T-helper 2 cell treated with Interferon-gamma antibody and Interleukin-4, amounts not matched to agents 5 μg/mL and 100 μg/mL, for 36 hours (primary cell): ENCODE measurements at regions not wholly inside any gene's neighbourhood (a gene's known extent, or its start where the extent isn't known, plus 50 kb on each side); places are given as distances from the start of the nearest gene placed in this dataset.
"Not testable (repeated sequence)": the region's sequence is repeated elsewhere in the genome, so short reads cannot be mapped to it uniquely, and the experiment has no call there.

Experiments used
- DNase-seq: peaks from one replicate; pipeline ENCODE4 v3.0.0; 2021; ENCODE audit warnings: low spot score
- H3K27ac Mint-ChIP-seq: one replicate; pipeline ENCODE4 v1.8.0; 2021; ENCODE audit warnings: mild to moderate bottlenecking, mixed read lengths
- H3K27me3 Mint-ChIP-seq: one replicate; pipeline ENCODE4 v1.8.0; 2021; ENCODE audit warnings: low read depth, mixed read lengths
- H3K36me3 Mint-ChIP-seq: one replicate; pipeline ENCODE4 v1.8.0; 2021; ENCODE audit warnings: low read depth, mixed read lengths
- H3K4me1 Mint-ChIP-seq: one replicate; pipeline ENCODE4 v1.8.0; 2021; ENCODE audit warnings: low read depth, mixed read lengths
- H3K4me3 Mint-ChIP-seq: one replicate; pipeline ENCODE4 v1.8.0; 2022; ENCODE audit warnings: mild to moderate bottlenecking, moderate library complexity, mixed read lengths
- H3K9me3 Mint-ChIP-seq: one replicate; pipeline ENCODE4 v1.8.0; 2021; ENCODE audit warnings: mixed read lengths

- not testable (repeated sequence) for H3K27me3 Mint-ChIP-seq, H3K9me3 Mint-ChIP-seq, H3K4me3 Mint-ChIP-seq, DNase-seq
- H3K27ac Mint-ChIP-seq = peak overlapping the region; percentile 20
- H3K4me1 Mint-ChIP-seq = peaks cover 15% of the 10 kb centered on the region
- H3K36me3 Mint-ChIP-seq = peaks cover 10% of the 10 kb centered on the region
These were observed 173.4 kb downstream of the LAT start for GRCh38 chr16:29158031-29158784.

GRCh38 chr16:29157051-29157923 is 172.4 kb downstream of the LAT start:
- not testable (repeated sequence) for H3K4me3 Mint-ChIP-seq, DNase-seq

GRCh38 chr16:29156511-29156910 is 171.7 kb downstream of the LAT start:
- Mint-ChIP-seq H3K4me3 (no peak overlapping the region), H3K36me3 (peaks cover 10% of the 10 kb centered on the region), H3K9me3 (no peaks in the 10 kb centered on the region), H3K27ac (peak overlapping the region; percentile 17), H3K4me1 (peaks cover 15% of the 10 kb centered on the region), H3K27me3 (no peaks in the 10 kb centered on the region)
- DNase-seq = no peak

More at GRCh38 chr16:29157051-29157923, 172.4 kb downstream of the LAT start:
- Mint-ChIP-seq H3K36me3 (peaks cover 10% of the 10 kb centered on the region), H3K27ac (peak overlapping the region; percentile 82), H3K4me1 (peaks cover 15% of the 10 kb centered on the region)
- H3K27me3 Mint-ChIP-seq, H3K9me3 Mint-ChIP-seq: not testable (repeated sequence)

GRCh38 chr16:29155866-29156200 is 171.0 kb downstream of the LAT start:
- not testable (repeated sequence) for H3K4me3 Mint-ChIP-seq, H3K27ac Mint-ChIP-seq, H3K27me3 Mint-ChIP-seq, H3K9me3 Mint-ChIP-seq, DNase-seq
- Mint-ChIP-seq H3K4me1 (peaks cover 15% of the 10 kb centered on the region), H3K36me3 (peaks cover 10% of the 10 kb centered on the region)

GRCh38 chr16:29155131-29155865 is 170.4 kb downstream of the LAT start:
- not testable (repeated sequence) for DNase-seq, H3K4me3 Mint-ChIP-seq, H3K36me3 Mint-ChIP-seq, H3K9me3 Mint-ChIP-seq, H3K27me3 Mint-ChIP-seq
- Mint-ChIP-seq H3K4me1 (peaks cover 18% of the 10 kb centered on the region), H3K27ac (peak overlapping the region; percentile 62)

- Mint-ChIP-seq H3K9me3 (no peaks in the 10 kb centered on the region), H3K36me3 (peaks cover 4% of the 10 kb centered on the region), H3K27ac (peak overlapping the region; percentile 62)
These were observed 169.8 kb downstream of the LAT start for GRCh38 chr16:29154676-29155121.

GRCh38 chr16:29154088-29154487 is 169.2 kb downstream of the LAT start:
- H3K9me3 Mint-ChIP-seq = no peaks in the 10 kb centered on the region
- no peaks in the 10 kb centered on the region for H3K27me3 Mint-ChIP-seq
- no peak for DNase-seq
- no peak overlapping the region for H3K4me3 Mint-ChIP-seq
- H3K36me3 Mint-ChIP-seq = peaks cover 6% of the 10 kb centered on the region
- H3K4me1 Mint-ChIP-seq = peaks cover 30% of the 10 kb centered on the region
- no peak overlapping the region for H3K27ac Mint-ChIP-seq

More at GRCh38 chr16:29154676-29155121, 169.8 kb downstream of the LAT start:
- no peak overlapping the region for H3K4me3 Mint-ChIP-seq
- H3K27me3 Mint-ChIP-seq = no peaks in the 10 kb centered on the region
- no peak for DNase-seq
- peaks cover 24% of the 10 kb centered on the region for H3K4me1 Mint-ChIP-seq

GRCh38 chr16:29153307-29153706 is 168.5 kb downstream of the LAT start:
- H3K27ac Mint-ChIP-seq, DNase-seq, H3K27me3 Mint-ChIP-seq, H3K4me3 Mint-ChIP-seq, H3K9me3 Mint-ChIP-seq, H3K36me3 Mint-ChIP-seq: not testable (repeated sequence)
- H3K4me1 Mint-ChIP-seq = peaks cover 37% of the 10 kb centered on the region

- H3K27me3 Mint-ChIP-seq, H3K4me3 Mint-ChIP-seq, DNase-seq, H3K9me3 Mint-ChIP-seq: not testable (repeated sequence)
- Mint-ChIP-seq H3K36me3 (peaks cover 10% of the 10 kb centered on the region), H3K27ac (peak overlapping the region; percentile 26), H3K4me1 (peaks cover 38% of the 10 kb centered on the region)
These were observed 167.7 kb downstream of the LAT start for GRCh38 chr16:29152544-29153031.

- Mint-ChIP-seq H3K27ac (no peak overlapping the region), H3K9me3 (no peaks in the 10 kb centered on the region), H3K36me3 (peaks cover 10% of the 10 kb centered on the region), H3K27me3 (no peaks in the 10 kb centered on the region), H3K4me1 (peaks cover 30% of the 10 kb centered on the region), H3K4me3 (no peak overlapping the region)
- no peak for DNase-seq
These were observed 166.5 kb downstream of the LAT start for GRCh38 chr16:29151317-29151716.

GRCh38 chr16:29149912-29150311 is 165.1 kb downstream of the LAT start:
- not testable (repeated sequence) for DNase-seq, H3K27me3 Mint-ChIP-seq, H3K9me3 Mint-ChIP-seq
- H3K4me1 Mint-ChIP-seq = peaks cover 27% of the 10 kb centered on the region
- H3K36me3 Mint-ChIP-seq = peaks cover 14% of the 10 kb centered on the region
- peak overlapping the region; percentile 91 for H3K27ac Mint-ChIP-seq
- H3K4me3 Mint-ChIP-seq = peak overlapping the region; percentile 76

GRCh38 chr16:29148867-29149272 is 164.0 kb downstream of the LAT start:
- Mint-ChIP-seq H3K4me3 (peak overlapping the region; percentile 76), H3K36me3 (peaks cover 13% of the 10 kb centered on the region), H3K4me1 (peaks cover 24% of the 10 kb centered on the region), H3K9me3 (no peaks in the 10 kb centered on the region), H3K27me3 (no peaks in the 10 kb centered on the region), H3K27ac (peak overlapping the region; percentile 91)
- DNase-seq = peak; percentile 51

- Mint-ChIP-seq H3K27me3 (no peaks in the 10 kb centered on the region), H3K4me3 (peak overlapping the region; percentile 76), H3K27ac (peak overlapping the region; percentile 91), H3K36me3 (peaks cover 13% of the 10 kb centered on the region), H3K4me1 (peaks cover 23% of the 10 kb centered on the region), H3K9me3 (no peaks in the 10 kb centered on the region)
- peak; percentile 10 for DNase-seq
These were observed 163.4 kb downstream of the LAT start for GRCh38 chr16:29148131-29148691.
